Activated T-cell treated with anti-CD3 and anti-CD28 coated beads for 1 hour (primary cell): ENCODE measurements at regions not wholly inside any gene's neighbourhood (a gene's known extent, or its start where the extent isn't known, plus 50 kb on each side); places are given as distances from the start of the nearest gene placed in this dataset.

Experiments used
- DNase-seq: peaks from one replicate; pipeline ENCODE4 v3.0.0-alpha.2; 2020; ENCODE audit warnings: low read depth

- no peak for DNase-seq
Measured at GRCh38 chr3:111476701-111477100, 65.3 kb upstream of the CD96 start.

DNA sequence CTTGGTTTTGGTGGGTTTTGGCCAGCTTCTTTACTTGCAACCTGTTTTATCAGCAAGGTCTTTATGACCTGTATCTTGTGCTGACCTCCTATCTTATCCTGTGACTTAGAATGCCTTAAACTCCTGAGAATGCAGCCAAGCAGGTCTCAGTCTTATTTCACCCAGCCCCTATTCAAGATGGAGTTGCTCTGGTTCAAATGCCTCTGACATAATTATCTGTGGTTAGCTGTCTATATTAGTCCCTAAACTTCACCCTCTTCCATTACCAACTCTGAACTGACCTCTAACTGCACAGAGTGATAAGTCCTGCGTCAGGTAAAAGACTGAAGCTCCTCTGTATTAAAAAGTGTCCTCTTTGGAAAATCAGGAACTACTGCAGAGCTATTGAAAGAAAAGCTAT is 61.9 kb upstream of the CD96 start:
- DNase-seq: no peak

DNA sequence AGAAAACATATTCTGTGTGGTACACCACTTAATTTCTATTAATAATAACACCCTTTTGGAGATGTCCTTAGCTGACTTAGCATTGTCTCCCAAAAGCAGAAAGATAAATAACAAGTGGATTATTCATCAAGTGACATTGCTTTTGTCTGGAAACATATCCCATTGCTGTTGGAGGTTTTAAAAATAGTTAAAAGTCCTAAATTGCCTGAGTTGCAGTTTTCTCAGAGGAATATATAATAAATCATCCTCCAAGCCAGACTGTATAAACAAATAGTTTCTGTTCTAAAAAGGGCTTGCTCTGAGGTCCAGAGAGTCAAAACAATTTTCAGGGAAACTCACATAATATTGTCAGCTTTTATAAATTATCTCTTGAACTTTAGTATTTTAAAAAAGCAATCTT is 60.4 kb upstream of the CD96 start:
- DNase-seq: no peak

DNA sequence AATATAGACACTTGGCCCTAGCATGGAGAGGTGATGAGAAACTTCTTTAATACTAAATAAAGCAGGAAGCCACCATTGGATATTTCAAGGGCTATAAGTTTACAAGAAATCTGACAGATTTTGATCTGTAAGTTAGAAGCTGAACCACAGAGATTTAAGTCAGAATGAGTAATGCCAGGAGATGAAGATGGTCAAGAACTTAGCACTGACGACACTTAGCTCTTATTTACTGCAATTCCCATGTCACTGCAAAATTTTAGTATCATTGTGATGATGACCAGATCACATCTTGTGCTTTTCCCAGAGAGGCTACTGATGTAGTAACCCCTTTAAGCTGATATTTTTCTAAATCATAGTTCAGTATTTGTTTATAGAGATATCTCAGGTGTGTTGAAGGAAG is 59.4 kb upstream of the CD96 start:
- no peak for DNase-seq

DNA sequence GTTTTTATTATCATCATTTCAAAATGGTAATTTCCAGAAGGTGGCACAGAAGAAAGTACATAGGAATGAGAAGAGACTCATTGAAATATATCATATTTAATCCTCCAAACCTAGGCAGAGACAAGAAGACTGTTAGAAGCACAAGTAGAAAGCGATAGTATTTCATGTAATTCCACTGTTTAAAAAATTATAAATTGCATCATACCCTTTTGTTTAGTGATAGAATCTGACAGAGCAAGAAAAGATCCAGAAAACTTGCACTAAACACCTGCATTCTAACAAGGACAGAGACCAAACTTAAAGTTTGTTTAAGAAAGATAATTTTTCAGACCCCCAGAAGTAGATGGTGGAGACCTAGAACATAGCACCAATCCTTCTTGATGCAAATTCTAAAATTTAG is 56.9 kb upstream of the CD96 start:
- DNase-seq: no peak
